SKM-1 treated with dmso at 0.1 percent for 144 hours (cell line): ENCODE measurements at regions not wholly inside any gene's neighbourhood (a gene's known extent, or its start where the extent isn't known, plus 50 kb on each side); places are given as distances from the start of the nearest gene placed in this dataset.
"Not testable (repeated sequence)": the region's sequence is repeated elsewhere in the genome, so short reads cannot be mapped to it uniquely, and the experiment has no call there.

Source experiments
- DNase-seq: peaks from one replicate; lab custom pipeline; 2025; ENCODE audit not compliant: unreplicated experiment; lab: John Stamatoyannopoulos, UW

DNA sequence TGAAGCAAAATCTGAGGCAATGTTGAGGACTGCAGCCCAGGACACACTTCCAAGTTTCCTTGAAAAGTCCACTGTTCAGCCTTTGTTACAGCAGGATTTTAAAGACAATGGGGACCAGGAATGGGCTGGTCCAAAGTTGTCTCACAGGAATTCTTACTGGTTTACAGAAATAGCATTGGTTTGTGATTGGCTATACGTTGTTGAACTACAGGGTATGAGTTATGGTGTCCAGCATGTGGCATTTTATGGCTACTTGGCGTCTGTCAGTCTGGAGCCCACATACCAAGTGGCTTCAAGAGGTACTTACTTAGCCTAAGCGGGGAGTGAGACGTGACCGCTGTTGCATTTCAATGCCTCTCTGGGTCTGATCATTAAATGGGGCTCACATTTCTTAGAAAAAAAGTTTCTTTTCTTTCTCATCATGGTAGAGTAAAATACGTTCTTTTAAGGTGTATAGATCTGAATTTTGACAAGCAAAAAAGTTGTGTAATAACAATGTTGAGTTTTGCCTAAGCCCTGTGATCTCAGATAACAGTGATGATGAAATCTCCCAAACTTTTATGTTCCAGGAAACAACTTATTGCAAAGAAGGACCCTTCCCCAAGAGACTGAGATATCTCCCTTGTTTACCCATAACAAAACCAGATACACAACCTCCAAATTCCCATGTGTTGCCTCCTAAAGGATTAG is 100.0 kb upstream of the TRIM24 start:
- no peak for DNase-seq

DNA sequence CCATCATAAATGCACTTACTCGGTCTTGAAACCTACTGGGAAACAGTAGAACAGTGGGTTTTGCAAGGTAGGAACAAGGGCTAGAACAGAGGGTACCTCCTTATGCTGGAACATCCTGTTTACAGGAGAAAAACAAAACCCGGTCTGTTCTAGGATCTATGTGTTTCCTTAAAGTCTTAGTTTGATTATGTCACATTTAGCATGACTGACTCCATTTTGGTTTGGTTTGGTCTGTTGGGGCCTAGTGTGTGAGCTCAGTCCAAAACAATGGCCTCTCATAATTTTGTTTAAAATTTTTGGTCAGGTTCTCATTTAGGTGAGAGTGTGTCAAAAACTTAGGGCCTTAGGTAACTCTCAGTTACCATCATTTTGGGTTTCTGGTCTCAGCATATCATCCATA is 96.3 kb upstream of the TRIM24 start:
- DNase-seq: no peak

DNA sequence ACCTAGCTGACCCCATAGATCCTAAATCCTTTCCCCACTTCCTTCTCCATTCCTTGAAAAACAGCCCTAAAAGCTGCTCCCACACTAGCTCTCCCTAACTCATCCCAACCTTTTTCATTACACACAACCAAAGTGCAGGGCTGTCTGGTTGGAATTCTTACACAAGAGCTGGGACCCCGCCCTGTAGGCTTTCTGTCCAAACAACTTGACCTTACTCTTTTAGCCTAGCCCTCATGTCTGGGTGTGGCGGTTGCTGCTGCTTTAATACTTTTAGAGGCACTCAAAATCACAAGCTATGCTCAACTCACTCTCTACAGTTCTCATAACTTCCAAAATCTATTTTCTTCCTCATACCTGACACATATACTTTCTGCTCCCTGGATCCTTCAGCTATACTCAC is 93.9 kb upstream of the TRIM24 start:
- DNase-seq: not testable (repeated sequence)

DNA sequence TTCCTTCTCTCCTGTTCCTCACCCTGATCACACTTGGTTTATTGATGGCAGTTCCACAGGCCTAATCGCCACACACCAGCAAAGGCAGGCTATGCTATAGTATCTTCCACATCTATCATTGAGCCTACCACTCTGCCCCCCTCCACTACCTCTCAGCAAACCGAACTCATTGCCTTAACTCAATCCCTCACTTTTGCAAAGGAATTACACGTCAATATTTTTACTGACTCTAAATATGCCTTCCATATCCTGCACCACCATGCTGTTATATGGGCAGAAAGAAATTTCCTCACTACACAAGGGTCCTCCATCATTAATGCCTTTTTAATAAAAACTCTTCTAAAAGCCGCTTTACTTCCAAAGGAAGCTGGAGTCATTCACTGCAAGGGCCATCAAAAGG is 93.4 kb upstream of the TRIM24 start:
- DNase-seq: not testable (repeated sequence)

DNA sequence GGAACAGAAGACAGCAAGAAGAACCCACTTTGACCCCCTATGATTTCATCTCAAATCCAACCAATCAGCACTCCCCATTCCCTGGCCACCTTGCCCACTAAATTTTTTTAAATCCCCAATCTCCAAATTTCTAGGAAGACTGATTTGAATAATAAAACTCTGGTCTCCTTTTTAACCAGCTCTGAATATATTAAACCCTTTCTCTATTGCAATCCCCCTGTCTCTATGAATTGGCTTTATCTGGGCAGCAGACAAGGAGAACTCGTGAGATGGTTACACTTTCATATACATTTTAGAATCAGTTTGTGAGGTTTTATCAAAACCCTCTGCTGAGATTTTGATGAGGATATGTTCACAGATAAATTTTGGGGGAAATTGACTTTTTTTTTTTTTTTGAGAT is 90.3 kb upstream of the TRIM24 start:
- no peak for DNase-seq

DNA sequence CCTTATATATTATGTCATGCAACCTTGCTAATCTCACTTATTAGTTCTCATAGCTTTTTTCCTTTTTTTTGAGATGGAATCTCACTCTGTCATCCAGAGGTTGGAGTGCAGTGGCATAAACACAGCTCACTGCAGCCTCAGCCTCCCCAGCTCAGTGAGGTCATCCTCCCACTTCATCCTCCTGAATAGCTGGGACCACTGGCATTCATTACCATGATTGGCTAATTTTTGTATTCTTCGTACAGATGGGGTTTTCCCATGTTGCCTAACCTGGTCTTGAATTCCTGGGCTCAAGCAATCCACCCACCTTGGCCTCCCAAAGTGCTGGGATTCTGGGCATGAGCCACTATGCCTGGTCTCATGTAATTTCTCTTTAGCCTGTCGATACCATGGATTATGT is 89.1 kb upstream of the TRIM24 start:
- DNase-seq: no peak

DNA sequence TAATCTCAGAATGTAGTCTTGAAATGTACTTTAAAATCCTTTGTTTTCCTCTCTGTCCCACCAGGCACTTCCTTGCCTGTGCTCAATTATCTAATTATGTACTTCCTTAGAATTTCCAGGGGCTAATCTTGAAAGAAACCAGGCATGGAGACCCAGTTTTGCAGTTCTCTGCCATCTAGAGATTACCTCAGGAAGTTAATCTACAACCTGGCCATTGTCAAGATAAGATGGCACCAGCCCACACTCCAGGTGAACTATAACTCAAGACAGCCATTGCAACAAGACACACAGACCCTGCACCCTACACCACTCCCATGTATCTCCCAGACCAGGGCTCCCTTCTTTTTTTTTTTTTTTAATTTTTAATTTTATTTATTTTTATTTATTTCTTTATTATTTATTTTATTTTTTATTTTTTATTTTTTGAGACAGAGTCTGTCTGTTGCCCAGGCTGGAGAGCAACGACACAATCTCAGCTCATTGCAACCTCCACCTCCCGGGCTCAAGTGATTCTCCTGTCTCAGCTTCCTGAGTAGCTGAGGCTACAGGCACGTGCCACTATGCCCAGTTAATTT is 85.9 kb upstream of the TRIM24 start:
- DNase-seq: no peak

DNA sequence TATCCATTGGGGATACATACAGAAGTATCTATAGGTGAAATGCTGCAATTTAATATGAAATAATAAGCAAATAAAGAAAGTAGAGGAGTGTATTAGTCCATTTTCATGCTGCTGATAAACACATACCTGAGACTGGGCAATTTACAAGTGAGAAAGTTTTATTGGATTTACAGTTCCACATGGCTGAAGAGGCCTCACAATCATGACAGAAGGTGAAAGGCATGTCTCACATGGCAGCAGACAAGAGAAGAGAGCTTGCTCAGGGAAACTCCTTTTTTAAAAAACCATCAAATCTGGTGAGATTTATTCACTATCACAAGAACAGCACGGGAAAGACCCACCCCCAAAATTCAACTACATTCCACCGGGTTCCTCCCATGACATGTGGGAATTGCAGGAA is 82.8 kb upstream of the TRIM24 start:
- DNase-seq: no peak

DNA sequence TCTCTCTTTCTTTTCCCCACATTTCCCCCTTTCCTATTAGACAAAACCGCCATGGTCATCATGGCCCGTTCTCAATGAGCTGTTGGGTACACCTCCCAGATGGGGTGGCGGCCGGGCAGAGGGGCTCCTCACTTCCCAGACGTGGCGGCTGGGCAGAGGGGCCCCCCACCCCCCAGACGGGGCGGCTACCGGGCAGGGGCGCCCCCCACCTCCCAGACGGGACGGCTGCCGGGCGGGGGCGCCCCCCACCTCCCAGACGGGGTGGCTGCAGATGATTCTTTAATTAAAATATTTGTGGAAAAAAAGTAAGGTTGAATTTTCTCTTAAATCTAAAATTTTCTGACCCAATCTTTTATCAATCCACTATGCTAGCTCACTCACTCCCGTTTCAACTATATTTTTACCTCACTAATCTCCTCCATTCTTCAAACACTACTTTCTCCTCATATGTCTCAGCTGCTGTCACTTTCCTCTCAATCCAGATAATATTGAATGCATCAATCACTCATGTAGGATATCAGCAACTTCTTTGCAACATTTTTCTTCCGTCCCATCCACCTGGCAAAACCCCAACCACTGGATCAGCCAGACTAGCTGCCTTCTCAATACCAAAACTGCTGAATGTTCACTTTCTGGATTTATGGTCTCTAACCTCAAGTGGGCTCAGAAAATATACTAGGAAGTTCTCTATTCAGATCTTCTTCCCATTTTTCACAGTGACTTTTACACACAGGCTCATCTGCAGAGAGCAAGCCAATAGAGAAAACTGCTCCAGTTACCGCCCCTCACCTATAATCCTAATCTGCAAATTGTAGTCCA is 81.1 kb upstream of the TRIM24 start:
- DNase-seq: no peak

DNA sequence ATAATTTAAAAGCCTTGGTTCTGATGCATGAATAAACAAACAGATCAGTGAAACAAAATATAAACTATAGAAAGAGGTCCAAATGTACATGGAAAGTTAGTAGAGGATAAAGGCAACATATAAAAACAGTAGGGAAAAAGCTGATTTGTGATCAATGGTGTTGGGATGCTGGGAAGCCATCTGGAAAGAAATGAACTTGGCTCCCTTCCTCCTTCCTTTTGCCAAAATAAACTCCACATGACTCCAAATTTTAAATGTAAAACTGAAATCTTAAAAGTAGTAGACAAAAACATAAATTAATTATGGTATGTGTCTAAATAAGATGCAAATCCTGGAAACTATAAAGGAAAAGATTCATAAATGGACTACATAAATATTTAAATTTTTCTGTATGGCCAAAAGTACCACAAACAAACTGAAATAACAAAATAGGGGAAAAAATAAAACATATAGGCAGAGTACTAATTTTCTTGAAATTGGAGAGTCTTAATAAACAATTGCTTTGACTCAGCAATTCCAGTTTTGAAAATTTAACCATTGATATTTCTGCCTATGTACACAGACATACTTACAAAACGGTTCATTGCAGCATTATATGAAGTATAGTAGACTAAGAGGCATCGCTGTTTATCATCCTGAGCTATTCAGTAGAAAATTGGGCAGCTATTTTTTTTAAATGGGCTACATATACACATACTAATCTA is 77.0 kb upstream of the TRIM24 start:
- DNase-seq: no peak

DNA sequence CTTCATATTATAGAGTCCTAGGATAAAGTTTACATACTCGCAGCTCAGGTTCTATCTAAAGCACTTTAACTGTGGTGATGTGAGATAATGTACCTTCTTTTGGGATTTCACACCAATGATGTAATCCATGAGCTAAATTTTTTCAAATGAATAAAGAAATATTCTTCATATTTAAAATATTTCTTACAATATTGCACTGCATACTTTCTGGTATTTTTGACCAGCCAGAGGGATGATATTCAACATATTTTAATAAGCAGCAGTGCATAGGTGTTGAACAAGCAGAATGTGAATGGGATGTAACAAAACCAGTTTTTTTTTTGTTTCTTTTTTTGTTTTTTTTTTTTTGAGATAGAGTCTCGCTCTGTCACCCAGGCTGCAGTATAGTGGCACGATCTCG is 73.2 kb upstream of the TRIM24 start:
- DNase-seq: no peak

DNA sequence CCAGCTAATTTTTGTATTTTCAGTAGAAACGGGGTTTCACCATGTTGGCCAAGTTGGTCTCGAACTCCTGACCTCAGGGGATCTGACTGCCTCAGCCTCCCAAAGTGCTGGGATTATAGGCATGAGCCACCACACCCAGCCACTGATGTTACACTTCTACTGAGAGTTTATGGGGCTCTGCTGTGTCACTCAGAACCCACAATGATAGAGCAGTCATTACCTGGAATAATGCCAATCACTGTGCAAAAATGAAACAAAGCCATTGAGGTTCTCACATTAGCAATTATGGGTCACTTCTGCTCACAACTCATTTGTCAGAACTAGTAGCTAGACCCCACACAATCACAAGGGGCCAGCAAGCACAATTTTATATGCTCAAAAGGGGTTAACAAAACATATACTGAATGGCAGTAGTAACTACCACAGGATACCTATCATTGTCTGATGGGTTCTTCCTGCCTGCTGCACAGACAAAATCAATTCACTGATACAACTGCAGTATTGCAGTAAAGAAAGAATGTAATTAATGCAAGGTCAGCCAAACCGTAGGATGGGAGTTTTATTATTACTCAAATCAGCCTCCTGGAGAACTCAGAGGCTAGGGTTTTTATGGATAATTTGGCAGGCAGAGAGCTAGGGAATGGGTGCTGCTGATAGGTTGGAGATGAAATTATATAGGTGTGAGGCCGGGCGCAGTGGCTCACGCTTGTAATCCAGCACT is 72.1 kb upstream of the TRIM24 start:
- DNase-seq: no peak

DNA sequence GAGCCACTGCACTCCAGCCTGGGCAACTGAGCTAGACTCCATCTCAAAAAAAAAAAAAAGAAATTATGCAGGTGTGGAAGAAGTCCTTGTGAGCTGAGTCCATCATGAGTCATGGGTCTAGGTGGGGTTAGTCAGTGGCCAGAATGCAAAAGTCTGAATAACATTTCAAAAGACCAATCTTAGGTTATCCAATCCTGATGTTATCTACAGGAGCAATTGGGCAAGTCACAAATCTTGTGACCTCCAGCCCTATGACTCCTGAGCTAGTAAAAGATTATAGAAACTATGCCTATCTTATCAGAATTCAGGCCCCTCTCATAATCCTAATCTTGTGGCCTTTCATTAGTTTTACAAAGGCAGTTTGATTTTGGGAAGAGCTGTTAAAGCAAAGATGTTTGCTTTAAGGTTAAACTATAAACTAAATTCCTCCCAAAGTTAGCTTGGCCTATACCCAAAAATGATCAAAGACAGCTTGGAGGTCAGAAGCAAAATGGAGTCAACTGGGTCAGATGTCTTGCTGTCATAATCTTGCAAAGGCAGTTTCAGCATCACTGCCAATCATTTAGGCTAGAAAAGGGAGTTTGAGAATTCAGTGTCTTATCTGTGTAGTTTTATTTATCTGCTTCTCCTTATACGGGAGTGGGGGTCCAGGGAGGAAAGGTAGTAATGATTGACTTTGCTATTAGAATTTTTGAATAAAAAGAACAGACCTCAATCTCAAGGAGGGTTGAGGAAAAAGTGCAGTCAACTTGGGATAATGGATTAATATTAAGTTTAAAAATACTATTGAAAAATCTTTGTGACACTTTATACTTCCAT is 71.2 kb upstream of the TRIM24 start:
- no peak for DNase-seq

DNA sequence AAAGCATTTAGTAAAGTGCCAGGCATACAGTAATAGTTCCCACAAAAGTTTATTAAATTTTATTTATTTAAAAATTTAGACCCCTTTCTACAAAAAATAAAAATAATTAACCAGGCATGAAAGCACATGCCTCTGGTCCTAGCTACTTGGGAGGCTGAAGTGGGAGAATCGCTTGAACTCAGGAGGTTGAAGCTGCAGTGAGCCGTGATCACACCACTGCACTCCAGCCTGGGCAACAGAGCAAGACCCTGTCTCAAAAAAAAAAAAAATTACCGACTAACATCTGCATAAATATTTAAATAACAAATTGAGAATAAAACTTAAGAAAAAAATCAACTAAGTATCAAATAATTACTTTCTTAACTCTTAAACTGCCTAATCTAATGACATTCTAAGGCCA is 64.3 kb upstream of the TRIM24 start:
- no peak for DNase-seq

DNA sequence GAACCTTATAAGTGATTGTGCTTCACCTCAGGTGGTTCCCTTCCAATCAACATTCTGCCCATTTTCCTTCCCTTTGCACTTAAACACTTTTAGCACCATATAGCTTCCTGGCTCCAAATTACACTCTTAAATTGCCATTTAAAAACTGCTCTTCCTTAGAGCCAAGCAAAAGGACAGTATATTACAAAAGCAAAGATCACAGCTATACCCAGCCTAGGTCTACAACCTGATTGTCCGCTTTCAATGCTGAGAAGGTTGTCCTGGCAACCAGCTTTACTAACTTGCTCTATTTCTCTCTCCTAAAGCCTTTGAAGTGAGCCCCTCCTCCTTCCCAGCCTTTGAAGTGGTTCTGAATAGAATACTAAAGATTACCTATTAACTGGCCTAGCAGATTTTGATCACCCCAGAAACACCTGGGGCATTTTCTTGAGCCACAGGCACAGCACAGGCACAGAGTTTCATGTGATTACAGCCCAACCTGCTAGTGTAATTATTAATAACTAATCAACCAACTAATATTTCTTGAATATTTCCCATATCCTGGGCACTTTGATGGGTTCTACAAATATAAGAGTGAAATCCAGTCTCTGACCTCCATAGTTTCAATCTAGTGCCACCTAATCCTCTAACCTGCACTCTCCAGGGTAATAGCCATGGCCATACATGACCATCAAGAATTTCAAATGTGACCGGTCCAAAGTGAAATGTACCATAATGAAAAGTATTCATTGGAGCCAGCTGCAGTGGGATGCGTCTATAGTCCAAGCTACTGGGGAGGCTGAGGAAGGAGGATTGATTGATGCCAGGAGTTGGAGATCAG is 63.6 kb upstream of the TRIM24 start:
- DNase-seq: no peak

DNA sequence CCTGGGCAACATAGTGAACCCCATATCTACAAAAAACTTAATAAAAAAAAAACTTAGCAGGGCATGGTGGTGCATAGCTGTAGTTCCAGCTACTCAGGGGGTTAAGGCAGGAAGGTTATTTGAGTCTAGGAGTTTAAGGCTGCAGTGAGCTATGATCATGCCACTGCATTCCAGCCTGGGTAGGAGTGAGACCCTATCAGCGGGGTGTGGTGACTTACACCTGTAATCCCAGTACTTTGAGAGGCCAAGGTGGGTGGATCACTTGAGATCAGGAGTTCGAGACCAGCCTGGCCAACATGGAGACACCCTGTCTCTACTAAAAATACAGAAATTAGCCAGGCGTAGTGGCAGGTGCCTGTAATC is 63.0 kb upstream of the TRIM24 start:
- not testable (repeated sequence) for DNase-seq

DNA sequence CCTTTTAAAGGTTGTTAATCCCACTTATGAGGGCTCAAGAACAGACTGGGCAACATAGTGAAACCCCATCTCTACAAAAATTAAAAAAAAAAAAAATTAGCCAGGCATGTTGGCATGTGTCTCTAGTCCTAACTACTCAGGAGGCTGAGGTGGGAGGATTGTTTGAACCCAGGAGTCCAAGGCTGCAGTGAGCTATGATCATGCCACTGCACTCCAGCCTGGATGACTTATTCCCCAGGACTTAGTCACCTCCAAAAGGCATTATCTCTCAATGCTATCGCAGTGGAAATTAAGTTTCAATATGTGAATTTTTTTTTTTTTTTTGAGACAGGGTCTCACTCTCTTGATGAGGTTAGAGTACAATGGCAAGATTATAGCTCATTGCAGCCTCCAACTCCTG is 61.2 kb upstream of the TRIM24 start:
- no peak for DNase-seq

DNA sequence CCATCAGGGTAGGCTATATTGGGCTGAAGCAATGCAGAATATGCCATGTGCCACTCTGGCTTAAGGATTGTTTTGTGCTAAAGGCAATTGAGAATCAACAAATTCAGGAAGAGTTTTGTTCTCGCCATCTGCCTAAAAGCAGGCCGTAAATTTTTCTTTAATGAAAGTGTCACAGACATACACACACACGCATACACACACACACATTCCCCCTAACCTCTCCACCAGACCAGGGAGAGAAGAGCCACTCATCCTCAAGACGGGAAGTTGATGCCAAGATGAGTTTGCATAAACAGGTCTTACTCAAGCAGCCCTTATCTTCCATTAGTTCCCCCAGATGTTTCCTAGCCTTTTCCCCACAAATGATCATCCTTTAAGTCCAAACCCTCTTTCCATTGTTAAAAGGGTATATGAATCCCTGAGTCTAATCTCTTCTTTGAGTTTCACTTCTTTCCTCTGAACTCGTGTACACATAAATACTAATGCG is 59.6 kb upstream of the TRIM24 start:
- DNase-seq: peak; percentile 48

DNA sequence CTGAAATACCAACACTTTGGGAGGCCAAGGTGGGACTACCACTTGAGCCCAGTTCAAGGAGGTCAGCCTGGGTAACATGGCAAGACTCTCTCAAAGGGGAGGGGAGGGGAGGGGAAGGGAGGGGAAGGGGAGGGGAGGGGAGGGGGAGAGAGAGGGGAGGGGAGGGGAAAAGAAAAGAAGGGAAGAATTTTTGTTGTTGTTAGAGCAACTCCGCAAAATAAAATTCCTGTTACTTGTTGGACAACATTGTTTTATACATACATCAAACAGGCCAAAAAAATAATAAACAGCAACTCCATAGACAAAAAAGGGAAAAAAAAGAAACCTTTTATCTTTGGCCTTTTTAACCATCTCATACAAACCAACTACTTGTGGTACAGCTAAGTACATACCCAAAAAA is 57.3 kb upstream of the TRIM24 start:
- no peak for DNase-seq
